Lung microvascular endothelial cell (primary cell): ENCODE measurements at regions not wholly inside any gene's neighbourhood (a gene's known extent, or its start where the extent isn't known, plus 50 kb on each side); places are given as distances from the start of the nearest gene placed in this dataset.
A peak's percentile ranks its signal among the peaks of the same experiment; 100 is the strongest.
"Not testable (repeated sequence)": the region's sequence is repeated elsewhere in the genome, so short reads cannot be mapped to it uniquely, and the experiment has no call there.

Source experiments
- DNase-seq, 2 donors: peaks; one replicate each; pipeline versions ENCODE4 v3.0.0 to v3.0.0-alpha.2; 2010; ENCODE audit warnings: low read depth in 2 of 2

DNA sequence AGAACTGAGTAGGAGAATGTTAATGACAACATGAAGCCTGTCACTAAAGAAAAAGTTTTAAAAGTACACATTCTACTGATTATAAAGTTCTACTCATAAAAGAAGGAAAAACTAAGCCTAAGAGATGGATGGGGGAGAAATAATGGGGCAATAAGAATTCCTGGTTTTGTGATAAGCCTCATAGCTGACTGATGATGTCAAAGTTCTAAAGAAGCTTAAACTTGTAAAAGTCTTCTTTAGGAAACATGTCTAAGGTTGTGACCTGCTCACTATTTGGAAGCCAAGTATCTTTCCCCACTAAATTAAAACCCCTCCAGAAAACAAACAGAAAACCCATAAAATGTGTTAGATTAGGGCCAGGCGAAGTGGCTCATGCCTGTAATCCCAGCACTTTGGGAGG is 232.9 kb upstream of the GIMD1 start:
- no peak for DNase-seq

DNA sequence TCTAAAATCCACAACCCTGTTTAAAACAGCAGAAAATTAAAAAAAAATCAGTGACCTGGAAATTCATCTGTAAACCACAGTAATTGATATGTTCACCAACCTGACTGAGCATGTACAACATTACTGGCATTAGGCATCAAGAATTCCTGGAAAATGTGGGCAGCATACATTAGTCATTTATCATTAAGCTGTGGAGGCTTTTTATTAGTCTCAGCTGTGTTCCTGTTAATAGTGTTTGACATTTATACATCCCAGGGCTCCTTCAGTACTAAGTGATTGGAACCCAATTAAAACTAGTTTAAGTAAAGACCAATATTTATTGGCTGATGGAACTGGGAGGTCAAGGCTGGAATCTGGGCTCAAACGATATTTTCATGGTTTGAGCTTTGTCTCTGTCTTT is 227.3 kb upstream of the GIMD1 start:
- DNase-seq: no peak

DNA sequence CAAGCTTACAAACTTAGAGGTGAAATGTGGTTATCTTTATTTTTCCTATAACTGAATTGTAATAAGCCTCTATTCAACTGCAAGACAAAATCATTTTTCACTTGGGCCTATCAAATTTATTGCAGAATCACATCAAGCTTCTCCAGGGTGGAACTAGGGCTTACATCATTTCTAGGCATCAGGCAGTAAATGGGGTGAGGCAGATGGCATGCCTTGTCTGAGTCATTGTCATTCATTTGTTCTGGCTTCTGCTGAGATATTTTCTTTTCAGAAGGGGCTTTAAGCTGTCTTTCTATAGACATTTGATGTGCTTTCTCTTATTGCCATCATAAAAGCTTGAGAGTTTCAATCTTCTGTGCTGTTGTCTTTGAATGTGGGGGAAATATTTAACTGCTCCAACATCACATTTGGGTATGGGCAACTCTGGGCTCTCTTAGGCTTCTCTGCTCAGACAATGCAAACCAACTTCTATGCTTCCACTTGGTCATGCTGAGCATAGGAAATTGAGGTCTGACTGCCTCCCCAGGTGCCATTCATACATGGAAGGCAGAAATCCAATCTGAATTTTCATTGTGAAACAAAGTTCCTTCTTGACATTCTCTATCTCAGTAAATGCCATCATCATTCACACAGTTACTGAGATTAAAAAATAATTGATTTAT is 225.8 kb upstream of the GIMD1 start:
- no peak for DNase-seq

DNA sequence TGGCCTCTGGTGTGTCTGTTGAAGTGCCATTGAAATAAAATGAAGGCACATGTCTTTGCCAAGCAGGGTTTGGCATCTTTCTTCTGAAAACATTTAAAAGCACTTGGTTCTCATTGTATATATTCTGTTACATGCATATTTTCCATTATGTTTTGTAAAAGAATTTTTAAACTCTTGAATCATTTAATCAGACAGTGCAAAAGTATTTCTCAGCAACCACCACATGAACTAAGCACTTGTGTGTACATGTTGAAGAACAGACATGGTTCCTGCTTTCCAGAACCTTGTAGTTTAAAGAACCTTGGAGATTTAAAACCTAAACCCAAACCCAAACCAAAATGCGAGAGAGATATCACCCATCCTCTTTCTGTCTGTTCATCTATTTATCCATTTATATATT is 220.3 kb upstream of the GIMD1 start:
- DNase-seq: no peak

DNA sequence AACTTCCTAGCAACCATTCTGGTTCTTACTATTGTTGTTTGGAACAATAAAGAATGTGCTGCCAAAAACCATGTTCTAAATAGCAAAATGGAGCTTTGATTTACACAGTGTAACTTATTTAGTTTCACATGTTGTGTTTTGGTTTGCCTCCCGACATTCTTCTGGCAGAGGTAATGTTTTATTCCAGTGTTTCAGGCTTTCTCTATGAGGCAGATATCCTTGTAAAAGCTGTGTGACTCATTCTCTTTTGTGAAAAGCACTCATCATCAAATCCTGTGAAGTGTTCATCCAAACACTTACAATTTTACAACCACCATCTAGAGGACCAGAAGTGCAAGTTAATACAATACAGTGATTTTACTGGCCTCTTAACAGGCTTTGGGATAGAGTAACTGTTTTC is 219.0 kb upstream of the GIMD1 start:
- peak; percentile 32 to 86 for DNase-seq

DNA sequence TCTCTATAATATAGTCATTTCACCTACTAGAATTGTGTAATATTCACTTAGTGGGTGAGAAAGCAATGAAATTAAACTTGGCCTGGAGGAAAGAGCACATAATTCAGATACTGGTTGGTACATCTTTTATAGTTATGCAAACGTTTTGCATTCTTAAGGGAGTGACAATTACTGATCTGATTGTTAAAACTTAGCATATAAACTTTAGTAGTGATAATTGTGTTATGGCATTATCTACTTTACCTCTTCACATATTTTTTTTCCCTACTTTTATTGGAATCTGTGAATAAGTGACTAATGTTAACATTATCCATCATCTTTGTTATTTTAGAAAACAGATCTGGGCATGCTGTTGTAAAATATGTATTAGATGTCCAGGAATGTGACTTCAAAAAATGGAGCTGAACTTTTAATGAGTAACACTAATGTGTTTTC is 217.4 kb upstream of the GIMD1 start:
- no peak for DNase-seq

DNA sequence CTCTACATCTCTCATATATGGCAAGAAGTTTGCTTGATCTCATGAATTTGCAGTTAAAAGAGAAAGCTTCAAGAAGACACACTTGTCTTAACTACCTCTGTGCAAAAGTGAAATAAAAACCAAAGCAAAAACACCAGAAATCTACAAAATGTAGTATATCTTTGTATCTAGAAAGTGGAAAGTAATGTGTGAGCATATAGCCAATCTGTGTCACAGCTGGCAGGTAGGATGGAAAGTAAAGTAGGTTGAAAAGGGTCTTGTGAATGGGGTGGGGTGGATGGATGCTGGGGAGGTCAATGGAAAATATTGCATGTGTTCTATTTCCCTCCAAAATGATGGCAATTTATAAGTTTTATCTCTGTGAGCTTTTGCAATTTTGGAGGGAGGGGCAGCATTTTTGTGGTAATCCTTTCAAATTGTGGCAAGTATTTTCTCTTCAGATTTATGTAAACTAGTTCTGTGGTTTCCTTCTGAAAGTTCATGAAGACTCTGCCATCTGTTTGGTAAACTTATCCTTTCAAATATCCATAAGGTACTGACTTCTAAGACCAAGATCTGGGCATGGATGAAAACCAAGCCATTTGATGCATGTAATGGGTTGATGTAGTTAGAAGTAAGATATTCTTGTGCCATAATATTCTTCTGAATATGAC is 215.9 kb upstream of the GIMD1 start:
- no peak for DNase-seq

DNA sequence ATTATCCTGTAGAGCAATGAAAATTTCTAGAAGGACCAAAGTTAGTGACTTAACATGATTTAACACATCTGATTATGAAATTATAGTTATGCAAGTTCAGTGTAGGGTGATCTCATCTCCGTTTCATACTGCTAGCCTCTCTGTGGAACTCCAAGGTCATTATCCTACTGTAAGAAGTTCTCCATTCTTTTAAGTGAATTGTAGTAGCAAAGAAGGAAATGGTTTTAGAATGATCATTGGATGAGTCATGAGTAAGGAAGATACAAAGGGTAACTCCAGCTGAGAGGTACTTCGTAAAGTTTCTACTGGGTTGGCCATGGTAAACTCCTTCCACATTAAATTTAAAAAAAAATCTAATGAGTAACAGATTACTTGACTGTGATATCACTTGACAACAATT is 215.0 kb upstream of the GIMD1 start:
- DNase-seq: peak in 1 of 2 donors; percentile 96

DNA sequence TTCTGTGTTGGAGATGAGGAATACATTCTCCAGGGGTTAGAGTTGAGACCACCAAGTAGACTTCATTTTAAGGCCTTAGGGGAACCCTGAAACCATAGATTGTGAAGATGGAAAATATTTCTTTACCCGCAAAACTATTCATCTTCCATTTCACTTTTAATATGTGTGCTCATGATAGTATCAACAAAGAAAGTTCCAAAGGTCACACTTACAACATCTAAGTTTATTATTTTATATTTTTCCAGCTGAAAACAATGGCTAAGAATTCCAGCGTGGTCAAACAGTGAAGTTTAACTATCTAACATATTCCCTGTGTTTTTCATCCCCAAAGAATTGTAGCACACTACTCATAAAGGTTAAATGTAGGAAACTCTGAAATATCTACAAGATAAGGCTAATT is 214.5 kb upstream of the GIMD1 start:
- peak in 1 of 2 donors; percentile 6 for DNase-seq

DNA sequence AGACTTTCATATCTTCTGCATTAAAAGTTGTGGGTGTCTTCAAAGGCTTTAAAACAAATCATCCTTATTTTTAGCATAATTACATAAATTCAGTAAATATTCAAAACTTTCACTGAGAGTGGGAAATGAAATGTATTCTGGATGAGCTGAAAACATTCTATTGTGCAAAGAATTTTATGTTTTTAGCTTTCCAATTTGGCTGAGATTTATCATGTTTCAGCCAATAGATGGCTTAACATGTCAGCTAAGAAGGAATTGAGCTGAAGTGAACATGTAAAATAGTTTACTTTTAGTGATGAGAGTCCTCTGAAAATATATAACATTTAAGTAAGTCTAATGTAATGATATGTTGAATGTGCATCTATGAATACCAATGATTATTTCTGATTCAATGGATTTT is 213.5 kb upstream of the GIMD1 start:
- DNase-seq: no peak

DNA sequence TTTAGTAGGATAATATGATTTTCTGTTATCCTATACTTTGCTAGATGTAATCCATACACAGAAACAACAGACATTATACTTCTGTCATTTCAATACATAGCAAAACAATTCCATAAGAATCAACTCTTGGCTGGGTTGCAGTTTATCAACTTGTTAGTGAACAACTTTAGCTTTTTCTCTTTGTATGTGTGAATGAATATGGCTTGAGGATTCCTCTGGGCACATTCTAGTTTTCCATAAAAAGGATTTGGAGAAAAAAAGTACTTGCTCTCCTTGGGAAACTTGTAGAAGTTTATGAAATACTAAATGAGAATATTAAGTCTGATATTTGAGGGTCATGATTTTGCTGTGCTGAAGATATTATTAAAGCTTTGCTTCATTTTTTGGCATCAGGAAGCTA is 210.7 kb upstream of the GIMD1 start:
- no peak for DNase-seq

DNA sequence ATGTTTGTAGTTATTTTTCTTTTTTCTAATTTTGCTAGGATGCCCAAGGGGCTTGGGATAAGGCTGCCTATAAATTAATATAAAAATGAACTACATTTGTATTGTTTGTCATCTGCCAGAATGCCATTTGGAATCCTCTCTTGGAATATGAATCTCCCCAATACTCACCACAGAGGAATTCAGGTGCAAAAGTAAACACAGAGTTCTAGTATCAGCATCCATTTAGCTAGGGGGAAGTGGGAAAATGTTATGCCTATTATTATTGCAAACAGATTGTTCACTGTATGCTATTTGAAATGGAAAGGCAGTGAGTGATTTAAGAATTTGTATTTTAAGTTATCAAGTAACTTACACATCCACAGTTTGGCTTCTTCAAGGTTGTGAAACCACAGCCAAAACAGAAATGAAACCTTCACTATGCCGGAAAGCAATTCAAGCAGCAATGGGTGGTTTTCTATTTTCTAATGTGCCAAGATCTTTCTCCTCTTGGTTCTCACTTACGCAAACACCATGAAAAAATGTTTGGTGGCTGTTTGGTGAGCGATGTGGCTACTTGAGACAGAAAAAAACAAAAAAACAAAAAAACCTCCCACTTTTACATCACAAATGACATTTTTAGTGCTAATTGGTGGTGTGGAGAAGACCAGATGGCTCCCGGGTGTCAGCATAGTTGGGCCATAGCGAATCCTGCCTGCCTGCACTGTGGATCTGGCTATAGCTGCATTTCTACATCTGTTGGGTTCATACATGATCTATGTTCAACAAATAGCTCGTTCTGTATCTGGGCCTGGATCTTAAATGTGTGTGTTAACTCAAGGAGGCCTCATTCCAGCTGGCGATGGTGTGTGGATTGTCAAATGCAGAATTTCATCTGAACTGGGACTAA is 200.8 kb upstream of the GIMD1 start:
- DNase-seq: peak in 1 of 2 donors; percentile 8

DNA sequence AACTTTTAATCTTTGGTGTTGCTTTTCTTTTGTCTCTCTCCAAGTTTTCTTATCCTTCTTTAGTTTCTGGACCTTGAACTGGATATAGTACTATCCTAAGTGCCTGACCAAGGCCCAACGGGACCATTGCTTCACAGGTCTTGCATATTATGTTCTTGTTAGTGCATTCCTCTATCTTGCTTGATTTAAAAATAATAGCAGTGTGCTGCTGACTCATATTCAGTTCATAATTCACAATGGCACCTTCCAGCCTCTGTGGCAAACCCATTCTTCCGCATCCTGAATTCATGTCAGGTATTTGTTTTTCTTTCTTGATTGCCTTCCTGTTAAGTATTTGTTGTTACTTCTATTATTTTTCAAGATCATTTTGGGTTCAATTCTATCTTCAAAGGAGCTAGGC is 197.1 kb upstream of the GIMD1 start:
- DNase-seq: peak; percentile 12 to 76

DNA sequence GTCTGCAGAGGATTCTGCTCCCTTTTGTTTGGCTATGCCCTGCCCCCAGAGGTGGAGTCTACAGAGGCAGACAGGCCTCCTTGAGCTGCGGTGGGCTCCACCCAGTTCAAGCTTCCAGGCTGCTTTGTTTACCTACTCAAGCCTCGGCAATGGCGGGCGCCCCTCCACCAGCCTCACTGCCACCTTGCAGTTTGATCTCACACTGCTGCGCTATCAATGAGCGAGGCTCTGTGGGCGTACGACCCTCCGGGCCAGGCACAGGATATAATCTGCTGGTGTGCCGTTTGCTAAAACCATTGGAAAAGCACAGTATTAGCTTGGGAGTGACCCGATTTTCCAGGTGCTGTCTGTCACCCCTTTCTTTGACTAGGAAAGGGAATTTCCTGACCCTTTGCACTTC is 195.1 kb upstream of the GIMD1 start:
- DNase-seq: not testable (repeated sequence)

DNA sequence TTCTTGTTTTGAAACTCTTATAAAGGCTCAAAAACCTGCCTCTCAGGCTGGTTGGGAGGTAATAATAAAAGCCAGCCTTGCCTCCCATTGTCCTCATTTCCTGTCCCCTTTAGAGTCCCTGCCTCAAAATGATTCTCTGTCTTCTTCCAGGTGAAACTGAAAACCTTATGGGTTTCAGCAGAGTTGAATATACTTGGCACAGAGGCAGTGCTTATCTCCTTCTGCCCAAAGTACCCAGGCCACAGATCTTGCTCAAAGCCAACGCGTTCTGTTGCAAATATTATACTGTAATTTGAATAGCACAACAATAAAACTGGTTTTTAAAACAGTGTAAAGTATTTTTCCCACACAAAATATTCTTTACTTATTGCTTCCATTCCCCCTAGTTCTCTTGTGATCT is 183.1 kb upstream of the GIMD1 start:
- DNase-seq: no peak

DNA sequence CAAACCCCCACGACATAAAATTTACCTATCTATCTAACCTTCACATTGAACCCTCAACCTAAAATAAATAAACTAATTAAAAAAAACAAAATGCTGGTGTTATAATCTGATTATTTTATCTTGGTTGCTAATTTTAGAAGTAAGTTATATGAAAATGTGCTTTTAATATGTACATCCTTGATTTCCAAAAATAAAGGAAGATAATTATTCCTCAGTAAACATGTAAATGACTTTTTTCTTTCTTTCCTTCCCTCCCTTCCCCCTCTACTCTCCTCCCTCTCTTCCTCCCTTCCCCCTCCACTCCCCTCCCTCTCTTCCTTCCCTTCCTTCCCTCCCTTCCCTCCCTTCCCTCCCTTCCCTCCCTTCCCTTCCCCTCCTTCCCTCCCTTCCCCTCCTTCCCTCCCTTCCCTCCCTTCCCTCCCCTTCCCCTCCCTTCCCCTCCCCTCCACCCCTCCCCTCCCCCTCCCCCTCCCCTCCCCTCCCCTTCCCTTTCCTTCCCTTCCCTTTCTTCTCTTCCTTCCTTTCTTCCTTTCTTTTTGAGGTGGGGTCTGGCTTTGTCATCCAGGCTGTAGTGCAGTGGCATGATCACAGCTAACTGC is 180.0 kb upstream of the GIMD1 start:
- no peak for DNase-seq

DNA sequence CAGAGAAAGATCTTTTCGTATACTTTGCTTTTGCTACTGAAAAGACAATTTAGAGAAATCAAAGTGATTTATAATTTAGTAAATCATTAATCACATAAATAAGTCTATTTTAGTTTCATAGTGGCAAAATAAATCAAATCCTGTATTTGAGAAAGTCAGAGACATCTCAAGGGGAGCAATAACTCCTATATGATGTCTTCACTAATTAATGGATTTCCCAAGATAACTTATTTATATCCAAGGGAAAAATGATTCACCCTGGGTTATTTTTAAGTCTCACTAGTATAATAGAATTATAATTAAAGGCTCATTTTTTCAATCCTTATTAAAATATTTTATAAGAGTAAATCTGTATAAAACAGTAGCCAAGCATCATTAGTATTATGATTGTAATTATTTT is 177.8 kb upstream of the GIMD1 start:
- no peak for DNase-seq

DNA sequence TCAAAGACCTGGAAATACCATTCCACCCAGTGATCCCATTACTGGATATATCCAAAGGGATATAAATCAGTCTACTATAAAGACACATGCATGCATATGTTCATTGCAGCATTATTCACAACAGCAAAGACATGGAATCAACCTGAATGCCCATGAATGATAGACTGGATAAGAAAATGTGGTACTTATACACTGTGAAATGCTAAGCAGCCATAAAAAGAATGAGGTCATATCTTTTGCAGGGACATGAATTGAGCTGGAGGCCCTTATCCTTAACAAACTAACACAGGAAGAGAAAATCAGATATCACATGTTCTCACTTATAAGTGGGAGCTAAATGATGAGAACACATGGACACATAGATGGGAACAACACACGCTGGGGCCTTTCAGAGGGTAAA is 174.0 kb upstream of the GIMD1 start:
- not testable (repeated sequence) for DNase-seq

DNA sequence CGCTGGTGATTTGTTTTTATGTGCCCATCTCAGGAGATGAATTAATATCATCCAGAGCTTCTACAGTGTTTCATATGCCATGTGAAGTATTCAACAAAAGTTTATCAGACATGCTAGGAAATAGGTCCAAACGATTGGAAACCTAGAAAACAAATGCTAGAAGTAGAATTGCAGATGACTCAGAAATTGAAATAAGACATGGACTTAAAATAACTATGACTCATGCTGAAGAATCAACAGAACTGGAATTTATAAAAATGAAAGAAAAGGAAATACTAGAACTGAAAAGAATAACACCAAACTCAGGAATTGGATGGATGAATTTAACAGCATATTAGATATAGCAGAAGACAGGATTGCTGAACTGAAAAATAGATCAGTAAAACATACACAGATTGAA is 172.7 kb upstream of the GIMD1 start:
- DNase-seq: peak in 1 of 2 donors; percentile 64

DNA sequence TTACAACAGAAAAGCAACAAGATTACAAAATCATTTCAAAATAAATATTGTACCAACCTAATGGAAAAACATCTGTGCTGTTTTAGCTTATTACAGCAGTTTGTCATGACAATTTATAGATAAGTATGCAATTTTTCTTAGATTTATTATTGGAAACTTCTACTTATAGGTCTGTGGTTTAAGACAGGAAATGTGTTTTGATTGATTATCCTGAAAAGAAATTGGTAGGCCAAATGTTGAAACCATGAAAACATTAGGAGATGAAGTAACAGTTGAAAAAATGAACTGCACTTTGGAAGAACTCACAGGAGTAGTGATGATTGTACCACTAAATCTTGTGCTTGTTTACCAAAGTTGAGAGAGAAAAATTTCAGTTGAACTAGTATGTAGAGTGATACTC is 162.2 kb upstream of the GIMD1 start:
- no peak for DNase-seq

DNA sequence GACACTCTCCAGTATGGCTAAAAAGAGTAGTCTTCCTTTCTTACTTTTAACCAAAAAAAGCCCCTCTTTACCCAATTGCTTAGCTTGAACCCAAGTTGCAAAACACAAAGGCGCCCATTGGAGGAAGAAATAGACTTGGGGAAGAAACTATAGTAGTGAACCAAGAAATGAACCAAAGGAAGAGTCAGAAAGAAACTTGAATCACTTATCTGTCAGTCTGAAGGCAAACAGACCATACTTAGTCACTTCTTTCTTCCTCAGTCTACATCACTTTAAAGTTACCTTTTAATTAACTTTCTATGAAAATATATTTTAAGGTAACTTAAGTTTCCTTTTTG is 161.4 kb upstream of the GIMD1 start:
- DNase-seq: no peak

DNA sequence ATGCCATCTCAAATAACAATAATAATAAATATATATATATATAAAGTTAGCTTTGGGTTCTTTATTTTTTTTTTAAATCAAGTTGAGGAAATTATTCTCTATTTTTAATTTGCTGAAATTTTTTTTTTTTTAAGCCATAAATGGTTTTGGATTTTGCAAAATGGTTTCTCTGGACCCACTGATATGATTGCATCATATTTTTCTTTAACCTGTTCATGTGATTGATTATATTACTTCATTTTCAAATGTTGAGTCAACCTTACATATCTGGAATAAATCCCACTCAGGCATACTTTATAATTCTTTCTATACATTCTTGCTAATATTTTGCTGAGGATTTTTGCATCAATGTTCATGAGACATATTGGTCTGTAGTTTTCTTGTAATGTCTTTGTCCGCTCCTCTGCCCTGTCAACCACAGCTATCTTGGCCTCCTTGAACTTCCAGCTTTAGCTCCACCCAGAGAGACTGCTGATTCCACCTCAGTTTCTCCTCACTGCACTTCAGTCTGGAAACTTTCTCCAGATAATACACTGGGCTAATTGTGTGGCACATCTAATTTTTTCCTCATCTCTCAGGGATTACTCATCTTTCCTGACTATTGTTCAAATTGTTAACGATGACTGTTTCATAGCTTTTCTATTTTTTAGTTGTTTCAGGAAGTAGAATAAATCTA is 160.9 kb upstream of the GIMD1 start:
- DNase-seq: peak; percentile 27 to 73
